HG03280 (cell line): ENCODE measurements at regions not wholly inside any gene's neighbourhood (a gene's known extent, or its start where the extent isn't known, plus 50 kb on each side); places are given as distances from the start of the nearest gene placed in this dataset.

Experiments used
- ATAC-seq: cut with Tn5 transposase; IDR thresholded peaks from one replicate; pipeline ENCODE4 v1.9.1; 2021; ENCODE audit warnings: mild to moderate bottlenecking, moderate library complexity; ENCODE audit not compliant: unreplicated experiment

DNA sequence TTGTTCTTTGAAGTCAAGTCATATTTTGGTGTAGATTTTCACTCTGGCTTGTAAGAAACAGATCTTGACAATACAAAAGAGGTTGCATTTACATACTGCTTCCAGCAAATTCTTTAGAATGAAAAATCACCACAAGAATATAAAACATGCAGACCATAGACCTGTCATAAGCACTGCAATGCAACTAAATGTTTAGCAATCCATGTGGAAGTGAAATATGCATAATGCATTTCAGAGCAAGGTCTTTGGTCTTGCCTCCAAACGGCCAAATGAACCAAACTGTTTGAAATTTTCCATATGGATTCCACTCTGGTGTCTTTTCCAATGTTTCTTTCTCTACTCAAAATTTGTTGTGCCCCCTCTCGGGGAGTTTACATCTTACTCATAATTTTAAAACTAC lies 271.0 kb upstream of the CDH20 start:
- no peak for ATAC-seq

DNA sequence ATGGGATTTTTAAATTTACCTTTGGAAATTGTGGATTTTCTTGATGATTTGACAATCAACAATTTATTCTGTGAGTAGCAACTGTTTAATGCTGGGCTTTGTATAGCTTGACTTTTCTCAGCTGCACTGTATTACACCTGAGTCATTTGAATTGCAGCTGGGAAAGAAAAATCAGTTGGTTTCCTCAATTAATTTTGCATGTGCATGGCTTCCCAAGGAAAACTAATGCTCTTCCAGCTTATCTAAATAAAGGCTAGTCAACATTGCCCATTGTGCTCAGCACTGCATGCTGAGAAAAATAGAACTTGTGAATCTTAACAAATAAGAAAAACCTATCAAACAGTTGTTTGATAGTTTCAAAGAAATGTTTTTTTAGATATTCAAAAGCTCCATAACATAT lies 268.3 kb upstream of the CDH20 start:
- no peak for ATAC-seq

DNA sequence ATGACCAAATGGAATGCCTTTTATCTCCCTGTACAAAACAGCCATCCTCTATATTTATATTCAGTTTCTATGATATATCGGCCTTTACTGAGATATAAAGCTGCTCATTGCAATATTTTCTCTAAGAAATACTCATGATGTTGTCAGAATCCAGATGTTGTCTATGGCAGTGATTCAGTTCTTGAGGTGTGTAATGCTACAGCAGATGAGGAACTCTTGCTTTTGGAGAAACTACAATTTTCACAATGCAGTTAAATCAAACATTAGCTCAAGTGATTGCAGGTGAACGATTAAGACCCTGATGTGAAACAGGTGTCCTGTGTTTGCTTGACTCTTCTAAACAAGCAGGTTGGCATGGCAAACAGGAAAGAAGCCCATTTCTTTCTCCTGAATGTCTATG lies 256.2 kb upstream of the CDH20 start:
- ATAC-seq: no peak

DNA sequence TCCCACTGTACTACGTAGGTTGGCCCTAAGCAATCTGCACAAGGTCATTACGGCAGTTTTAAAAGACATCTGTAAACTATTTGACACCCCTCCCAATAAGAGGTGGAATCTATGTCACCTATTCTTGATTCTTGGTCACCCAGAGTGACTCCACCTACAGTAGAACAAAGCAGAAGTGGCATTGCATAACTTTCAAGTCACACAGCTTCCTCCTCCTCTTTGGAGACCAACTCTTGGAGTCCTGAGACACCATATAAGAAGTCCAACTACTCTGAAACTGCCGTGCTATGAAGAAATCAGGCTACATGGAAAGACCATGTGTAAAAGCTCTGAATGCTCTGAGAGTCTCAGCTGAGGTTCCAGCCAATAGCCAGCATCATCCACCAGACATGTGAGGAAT lies 253.5 kb upstream of the CDH20 start:
- no peak for ATAC-seq

DNA sequence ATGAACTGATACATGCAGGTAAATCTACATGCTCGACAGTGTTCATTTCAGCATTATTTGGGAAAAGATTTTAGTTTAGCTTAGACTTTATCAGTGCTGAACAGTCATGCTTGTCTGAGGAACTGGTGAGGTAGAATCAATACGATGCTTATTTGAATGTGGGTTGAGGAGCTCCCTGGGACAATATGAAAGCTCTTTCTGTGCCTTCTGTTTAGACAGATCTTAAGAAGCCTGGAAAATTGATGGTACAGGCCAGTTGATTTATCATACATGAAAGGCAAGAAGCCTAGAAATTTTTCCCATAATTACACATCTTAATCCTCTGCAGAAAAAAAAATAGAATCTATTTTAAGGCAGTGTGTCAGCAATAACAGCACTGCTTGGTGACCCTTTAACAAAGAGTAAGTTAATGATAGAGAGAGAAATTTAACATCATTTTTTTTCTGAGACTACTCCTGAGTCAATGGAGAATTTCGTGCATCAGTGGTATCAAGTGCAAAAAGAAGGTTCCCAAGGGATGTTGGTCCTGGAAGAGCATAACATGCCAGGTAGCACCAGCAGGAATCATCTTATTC lies 252.2 kb upstream of the CDH20 start:
- ATAC-seq: no peak

DNA sequence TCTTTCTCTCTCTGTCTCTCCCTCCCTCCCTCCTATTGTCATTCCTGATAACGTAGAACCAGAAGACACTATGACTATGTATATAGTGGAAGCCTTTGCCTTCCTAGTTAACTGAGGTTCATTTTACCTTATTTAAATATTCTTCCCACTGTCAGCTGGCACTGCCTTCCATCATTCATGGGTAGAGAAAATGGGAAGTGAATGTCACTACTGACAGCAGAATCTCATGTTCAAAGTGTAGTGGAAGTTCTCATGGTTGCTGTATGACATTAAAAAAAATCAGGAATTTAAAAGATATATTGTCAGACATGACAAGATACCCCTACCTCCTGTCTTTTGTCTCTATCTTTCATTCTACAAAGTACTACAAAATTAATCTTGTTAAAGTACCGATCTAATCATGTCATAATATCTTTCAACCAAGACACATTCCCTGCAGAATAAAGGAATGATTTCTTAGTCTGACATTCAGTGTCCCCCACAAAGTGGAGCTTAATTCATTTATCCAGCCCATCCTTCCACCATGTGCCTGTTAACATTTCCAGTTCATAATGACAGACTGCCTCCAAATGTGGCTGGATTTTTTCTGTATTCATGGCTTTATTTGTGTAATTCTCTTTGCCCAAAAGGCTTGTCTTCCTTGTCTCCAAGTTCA lies 250.1 kb upstream of the CDH20 start:
- ATAC-seq: no peak

DNA sequence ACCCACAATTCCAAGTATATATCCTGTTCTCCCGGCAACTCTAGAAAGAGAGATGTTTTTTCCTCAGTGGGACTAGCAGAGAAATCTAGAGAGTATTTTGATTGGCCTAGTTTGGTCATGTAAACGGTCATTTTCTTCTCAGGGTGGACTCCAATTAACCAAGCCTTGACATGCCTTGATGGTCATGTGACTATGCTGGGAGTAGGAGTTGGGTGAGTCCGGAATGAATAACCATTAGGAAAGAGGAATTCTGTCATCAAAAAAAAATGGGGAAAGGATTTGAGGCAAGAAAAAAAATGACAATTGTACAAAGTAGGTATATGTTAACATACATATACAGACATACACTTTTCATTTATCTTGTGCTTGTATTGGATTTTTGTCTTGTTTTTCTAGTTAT lies 248.2 kb upstream of the CDH20 start:
- no peak for ATAC-seq

DNA sequence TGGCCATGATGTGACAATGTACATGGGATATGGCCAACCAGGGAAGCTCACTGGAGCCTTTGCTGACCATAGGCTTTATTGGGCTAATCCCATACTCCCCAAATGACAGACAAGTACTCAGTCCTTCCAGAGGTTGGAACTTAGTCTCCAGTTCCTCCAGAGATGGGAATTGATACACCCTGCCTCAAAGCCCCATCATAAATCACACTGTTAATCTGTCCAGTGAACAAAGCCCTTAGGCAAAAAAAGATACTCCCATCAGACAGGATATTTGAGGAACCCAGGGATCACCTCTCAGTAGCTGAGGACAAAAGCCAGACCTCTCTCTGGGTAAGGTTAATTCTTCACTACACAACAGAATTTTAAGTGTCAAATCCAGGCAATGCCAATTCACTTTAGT lies 247.5 kb upstream of the CDH20 start:
- no peak for ATAC-seq

DNA sequence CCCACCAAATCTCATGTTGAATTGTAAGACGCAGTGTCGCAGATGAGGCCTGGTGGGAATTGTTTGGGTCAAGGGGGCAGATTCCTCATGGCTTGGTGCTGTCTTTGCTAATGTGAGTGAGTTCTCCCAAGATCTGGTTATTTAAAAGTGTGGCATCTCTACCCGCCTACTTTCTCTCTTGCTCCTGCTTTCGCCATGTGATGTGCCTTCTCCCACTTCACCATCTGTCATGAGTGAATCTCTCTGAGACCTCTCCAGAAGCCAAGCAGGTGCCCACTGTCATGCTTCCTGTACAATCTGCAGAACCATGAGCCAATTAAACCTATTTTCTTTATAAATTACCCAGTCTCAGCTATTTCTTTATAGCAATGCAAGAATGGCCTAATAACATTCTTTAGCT lies 246.6 kb upstream of the CDH20 start:
- ATAC-seq: no peak

DNA sequence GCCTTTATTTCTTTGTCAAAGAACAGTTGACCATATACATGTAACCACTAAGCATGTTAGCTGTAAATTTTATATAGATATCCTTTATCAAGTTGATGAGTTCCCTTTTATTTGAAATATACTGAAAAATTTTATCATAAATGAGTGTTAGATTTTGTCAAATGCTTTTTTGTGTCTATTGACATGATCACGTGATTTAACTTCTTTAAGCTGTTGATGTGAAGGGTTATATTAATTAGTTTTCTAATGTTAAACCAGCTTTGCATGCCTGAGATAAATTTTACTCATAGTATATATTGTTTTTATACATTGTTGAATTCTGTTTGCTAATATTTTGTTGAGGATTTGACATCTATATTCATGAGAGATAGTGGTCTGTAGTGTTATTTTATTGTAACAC lies 241.9 kb upstream of the CDH20 start:
- ATAC-seq: no peak

DNA sequence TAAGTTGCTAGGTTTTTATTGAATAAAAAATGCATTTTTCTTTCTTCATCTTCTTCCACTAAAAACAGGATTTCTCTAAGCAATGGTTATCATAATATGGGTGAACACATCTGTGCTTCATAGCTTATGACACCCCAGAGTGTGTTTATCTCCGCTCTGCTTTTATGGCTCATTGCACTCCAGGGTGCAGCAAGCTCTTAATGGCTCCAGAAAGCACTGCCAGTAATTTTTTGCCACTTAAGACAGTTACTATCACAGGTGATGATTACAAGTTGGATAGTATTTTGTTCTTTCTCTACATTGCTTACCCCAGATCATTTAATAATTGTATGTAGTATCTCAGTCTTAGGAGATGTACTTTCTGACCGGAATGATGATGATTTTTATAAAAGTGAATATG lies 239.3 kb upstream of the CDH20 start:
- ATAC-seq: no peak

DNA sequence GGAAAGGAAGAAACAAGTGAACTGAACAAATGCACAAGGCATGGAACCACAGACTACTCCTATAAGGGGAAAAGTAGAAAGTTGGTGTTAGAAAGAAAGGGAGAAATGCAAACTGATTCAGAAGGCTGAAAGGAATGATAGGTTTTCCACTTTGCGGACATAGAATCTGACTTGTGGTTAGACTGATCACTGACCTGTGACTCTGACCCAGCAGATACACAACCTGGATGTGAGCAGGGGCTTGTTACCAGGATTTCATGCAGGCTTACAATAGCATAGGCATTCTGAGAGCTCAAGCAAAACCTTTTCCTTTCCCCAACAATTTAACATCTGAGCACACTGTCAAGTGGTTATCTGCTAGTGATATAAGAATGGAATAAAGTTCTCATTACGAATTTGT lies 237.0 kb upstream of the CDH20 start:
- ATAC-seq: no peak

DNA sequence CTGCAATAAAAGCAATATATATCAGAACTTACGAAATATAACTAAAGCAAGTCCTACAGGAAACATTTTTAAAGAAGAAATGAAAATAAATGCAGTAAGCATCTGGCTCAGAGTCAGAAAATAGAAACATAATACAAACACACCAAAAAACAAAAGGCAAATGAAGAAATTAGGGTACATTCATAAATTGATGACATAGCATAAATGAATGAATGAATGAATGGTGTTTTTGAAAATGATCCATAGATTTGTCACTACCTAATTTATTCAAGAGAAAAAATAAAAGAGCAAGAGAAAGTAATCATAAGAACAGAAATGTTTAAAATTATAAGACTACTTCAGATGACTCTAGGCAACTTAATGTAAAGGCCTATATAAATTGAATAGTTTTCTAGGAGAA lies 226.1 kb upstream of the CDH20 start:
- no peak for ATAC-seq

DNA sequence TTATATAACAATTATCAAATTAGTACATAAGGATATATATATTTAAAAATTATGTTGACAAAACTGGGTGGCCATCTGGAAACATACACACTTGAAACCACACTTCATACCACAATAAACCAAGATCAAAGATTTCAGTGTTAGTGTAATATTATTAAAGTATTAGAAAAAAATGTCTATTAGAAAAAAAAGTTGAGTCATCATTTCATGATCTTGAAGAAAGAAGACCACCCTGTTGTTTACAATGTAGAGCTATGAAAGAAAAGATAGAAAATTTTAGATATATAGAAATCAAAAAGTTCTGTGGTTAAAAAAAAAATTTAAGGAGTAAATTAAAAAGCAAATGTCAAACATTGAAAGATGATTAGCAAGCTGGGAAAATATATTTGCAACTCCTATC lies 224.5 kb upstream of the CDH20 start:
- no peak for ATAC-seq

DNA sequence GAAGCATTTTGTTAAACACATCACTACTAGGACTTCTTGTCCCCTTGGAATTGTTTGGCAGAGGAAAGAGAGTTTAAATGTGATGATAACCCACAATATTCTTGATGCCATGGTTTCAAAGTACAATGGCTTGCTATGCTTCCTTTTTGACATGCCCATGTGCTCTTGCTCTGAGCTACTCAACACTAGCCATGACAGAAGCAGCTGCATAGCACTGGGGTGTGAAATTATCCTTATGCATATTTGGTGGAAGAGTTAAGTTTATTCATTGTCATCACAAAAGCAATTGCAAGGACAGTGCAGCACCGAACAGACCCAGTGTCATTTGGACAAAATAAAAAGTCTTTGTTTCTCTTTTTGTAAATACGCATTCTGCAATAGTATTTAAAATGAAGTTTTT lies 209.9 kb upstream of the CDH20 start:
- no peak for ATAC-seq

DNA sequence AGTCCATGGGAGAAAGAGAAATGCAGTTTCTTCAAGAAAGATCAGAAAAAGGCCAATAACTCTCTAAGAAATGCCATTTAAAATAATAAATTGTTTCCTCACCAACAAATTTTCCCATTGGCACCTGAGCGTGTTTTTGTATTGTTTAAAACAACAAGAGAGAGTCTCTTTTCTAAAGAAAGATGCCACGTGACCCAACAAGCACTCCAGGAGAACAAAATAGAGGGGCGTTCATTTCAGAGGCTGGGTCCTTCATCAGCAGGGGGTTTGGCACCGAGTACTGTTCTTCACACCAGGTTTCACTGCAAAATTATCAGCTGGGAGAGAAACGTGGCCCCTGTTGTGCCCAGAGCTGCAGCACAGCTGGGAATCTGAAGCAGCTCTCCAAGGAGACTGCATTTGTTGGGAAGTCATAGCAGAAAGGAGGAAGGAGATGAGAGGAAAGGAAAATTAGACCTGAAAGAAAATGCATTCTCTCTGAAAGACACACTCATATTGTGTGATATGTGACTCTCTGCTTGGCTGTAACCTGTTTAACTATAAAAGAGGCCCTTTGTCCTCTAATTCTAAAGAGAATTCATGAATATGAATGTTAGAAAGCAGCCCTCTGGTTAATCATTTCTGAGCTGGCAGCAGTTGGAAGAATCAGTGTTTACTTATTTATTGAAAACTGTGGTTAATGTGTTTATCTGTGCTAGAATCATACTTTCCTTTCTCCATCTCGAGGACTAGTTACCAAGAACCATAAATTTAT lies 205.3 kb upstream of the CDH20 start:
- ATAC-seq: no peak

DNA sequence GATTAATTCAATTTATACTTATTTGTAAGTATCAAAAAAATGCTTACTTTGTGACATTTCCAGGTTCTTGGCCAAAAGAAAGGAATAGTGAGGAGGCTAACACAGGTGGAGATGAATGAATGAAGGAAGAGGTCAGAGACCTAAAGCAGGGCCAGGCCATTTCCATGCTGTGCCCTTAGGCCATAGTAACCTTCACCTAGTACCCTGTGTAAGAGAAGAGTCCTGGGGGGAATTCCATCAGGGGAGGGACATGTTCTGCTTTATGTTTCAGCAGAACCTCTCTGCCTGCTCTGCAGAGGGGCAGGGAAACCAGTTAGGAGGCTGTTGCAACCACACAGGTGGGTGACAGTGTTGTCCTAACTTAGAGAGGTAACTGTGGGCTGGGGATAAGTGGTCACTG lies 204.2 kb upstream of the CDH20 start:
- no peak for ATAC-seq

DNA sequence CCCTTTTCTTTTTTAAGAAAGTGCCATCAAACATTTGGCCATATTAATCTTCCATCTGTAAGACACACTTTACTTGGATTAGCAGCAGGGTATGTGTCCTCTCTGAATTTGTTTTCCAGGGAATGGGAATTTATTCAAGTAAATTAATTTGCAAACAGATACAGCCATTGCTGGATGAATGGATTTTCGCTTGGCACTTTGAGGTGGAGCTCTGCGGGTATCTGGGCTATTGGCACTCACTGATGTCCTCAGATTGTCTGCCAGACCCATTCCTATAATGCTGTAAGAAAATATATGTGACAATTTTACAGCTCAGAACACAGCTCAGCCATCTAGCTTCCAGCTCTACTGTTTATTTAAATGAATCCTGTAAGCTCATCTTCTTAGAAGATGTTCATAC lies 201.2 kb upstream of the CDH20 start:
- ATAC-seq: no peak

DNA sequence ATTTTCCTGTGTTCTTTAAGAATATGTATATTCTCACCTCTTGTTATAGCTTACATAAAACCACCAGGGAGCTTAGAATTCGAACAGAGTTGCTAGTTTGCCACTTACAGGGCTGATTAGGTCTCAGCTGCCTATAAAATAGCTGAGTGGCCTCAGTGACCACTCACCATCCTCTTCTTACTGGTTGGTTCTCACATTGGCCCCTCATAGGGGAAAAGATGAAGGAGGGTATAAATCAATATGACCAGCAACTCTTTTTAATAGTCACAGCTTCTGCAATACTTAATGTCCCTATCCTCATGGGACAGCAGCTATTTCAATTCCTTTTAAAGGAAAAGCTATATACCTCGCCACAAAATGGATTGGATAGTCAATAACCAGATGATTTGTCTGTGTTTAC lies 199.4 kb upstream of the CDH20 start:
- ATAC-seq: no peak

DNA sequence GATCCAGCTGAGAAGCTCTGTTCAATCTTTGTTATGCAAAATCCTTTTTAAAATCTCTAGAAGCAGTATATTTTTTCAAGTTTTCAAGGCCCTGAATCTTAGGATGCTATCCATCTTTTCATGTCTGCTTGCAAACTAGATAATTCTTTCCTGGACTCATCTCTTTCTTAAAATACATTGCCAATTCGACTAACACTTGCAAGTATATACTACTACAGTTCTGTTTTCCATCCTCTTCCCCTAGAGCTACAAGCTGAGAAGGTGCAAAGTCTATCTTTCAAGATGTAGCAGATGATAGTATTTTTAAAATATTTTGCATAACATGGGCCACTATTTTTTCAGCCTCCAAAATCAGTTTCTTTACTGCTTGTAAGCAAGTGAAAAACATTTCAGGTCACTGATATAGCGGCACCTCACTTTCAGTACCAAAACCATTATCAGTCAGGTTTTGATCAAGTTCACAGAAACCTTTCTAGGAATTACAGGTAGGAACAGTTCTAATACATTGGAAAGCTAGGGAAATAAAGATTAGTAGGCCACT lies 196.4 kb upstream of the CDH20 start:
- ATAC-seq: no peak

DNA sequence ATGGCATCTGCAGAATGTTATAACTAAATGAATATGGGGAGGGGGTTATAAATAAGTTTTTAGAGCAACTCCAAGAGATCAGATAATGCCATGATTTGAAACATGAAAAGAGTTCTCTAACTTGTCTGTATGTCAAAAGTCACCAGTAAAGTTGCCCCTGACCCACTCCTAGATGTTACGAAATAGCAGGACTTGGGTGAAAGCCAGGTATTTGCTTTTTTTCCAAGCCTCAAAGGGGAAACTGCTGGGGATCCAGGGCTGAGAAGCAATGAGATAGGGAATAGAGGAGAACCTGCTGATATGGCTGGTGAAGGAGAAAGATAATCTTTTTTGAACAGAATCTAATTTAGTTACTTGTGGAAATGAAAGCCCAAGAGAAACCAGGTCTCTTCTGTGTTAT lies 191.5 kb upstream of the CDH20 start:
- no peak for ATAC-seq

DNA sequence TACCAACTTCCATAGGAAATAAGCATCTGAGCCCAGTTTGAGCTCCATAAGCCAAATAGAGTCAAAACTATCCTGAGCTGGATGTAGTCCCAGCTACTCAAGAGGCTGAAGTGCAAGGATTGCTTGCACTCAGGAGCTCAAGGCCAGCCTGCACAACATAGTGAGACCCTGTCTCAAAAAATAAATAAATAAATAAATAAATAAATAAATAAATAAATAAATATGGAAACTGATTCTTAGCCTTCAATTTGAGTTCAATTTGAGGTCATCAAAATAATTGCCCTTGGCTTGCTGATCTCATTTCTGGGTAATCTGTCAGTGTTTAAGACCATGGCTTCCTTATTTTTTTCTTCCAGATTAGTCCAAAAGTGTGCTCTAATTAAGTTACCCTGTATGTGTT lies 184.9 kb upstream of the CDH20 start:
- no peak for ATAC-seq
